ENCODE measurements at regions not wholly inside any gene's neighbourhood (a gene's known extent, or its start where the extent isn't known, plus 50 kb on each side); places are given as distances from the start of the nearest gene placed in this dataset.

DNA sequence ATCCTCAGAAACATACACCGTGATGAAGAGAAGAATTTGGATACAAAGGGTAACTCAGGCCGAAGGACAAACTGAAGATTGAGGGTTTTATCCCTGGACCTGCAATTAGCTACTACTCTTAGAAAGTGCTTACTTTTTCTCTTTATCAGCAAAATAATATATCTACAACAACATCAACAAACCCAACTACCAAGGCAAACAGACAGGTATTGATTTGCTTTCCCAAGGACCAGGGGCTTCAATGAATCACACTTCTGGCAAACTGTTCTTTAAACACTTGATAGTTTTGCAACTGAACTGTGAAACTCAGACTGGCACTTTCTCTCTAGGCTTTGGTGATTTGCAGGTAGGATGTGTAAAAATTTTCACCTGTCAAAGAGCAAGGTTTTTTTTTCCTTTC lies 247.5 kb downstream of the SEC23A start:
- H3K79me2 ChIP-seq (ENCODE audit: insufficient read depth, low read length): no peaks in the 10 kb centered on the region
- in situ Hi-C loops (cut with HindIII; ENCODE audit: extremely low pct_ligation_motif_present, low pct_unique_long_range_greater_than_20kb) (no loop called here), intact Hi-C loops (cut with micrococcal nuclease; ENCODE audit: unreplicated experiment) (no loop called here)
- no peak overlapping the region for H3K9ac ChIP-seq (ENCODE audit: insufficient read depth, low read depth, low read length)
- H2AFZ ChIP-seq (ENCODE audit: low read length): no peak overlapping the region
- ChIA-PET CTCF (ENCODE audit: low intra/inter-chr PET ratio, low total read pairs) (no interaction called here), POLR2A (no interaction called here)
- no peaks in the 10 kb centered on the region for H3K9me3 ChIP-seq (ENCODE audit: low read length)
- no peaks in the 10 kb centered on the region for H3K4me1 ChIP-seq (ENCODE audit: insufficient read depth, low read length)
- DNase-seq (ENCODE audit: low spot score): no peak
- no peak overlapping the region for H3K27ac ChIP-seq (ENCODE audit: extremely low read length, insufficient read depth, low read length)
- H3K27me3 ChIP-seq (ENCODE audit: control insufficient read depth in 1 of 2, insufficient read depth in 2 of 2, low read length in 2 of 2): no peaks in the 10 kb centered on the region
- BruUV-seq (replicated peaks): no TSS peak
- no peak overlapping the region for H3K4me2 ChIP-seq (ENCODE audit: low read depth, low read length)
- peak; percentile 80 for ATAC-seq
- H4K20me1 ChIP-seq (ENCODE audit: insufficient read depth, low read length): no peaks in the 10 kb centered on the region
- no peak for FAIRE-seq
- 5% methylated on average over 2 of the region's 2 CpGs for WGBS (ENCODE audit: low lambda C conversion rate)
- H3K36me3 ChIP-seq (replicated peaks in 1 of 2; ENCODE audit: control insufficient read depth in 1 of 2, insufficient read depth in 2 of 2, low read length in 2 of 2): no peaks in the 10 kb centered on the region
- H3K4me3 ChIP-seq (replicated peaks in 1 of 3; ENCODE audit: insufficient read depth in 1 of 3, low read depth in 2 of 3, low read length in 3 of 3): no peak overlapping the region
- no peak for TF ChIP-seq SUZ12 (IDR thresholded peaks at IDR 0.05; ENCODE audit: low read depth, low read length)
- TF ChIP-seq SMAD3 (CRISPR knock-in tag; IDR thresholded peaks at IDR 0.05): peak; percentile 29; the same call in 1 of the 2 replicates
- no peak for TF ChIP-seq IKZF4 (CRISPR knock-in tag; IDR thresholded peaks at IDR 0.05; ENCODE audit: borderline replicate concordance, low read depth, not compliant biosample characterization)
- peak; percentile 99 for TF ChIP-seq HHEX (CRISPR knock-in tag; IDR thresholded peaks at IDR 0.05)
- TF ChIP-seq, protein P1, sequence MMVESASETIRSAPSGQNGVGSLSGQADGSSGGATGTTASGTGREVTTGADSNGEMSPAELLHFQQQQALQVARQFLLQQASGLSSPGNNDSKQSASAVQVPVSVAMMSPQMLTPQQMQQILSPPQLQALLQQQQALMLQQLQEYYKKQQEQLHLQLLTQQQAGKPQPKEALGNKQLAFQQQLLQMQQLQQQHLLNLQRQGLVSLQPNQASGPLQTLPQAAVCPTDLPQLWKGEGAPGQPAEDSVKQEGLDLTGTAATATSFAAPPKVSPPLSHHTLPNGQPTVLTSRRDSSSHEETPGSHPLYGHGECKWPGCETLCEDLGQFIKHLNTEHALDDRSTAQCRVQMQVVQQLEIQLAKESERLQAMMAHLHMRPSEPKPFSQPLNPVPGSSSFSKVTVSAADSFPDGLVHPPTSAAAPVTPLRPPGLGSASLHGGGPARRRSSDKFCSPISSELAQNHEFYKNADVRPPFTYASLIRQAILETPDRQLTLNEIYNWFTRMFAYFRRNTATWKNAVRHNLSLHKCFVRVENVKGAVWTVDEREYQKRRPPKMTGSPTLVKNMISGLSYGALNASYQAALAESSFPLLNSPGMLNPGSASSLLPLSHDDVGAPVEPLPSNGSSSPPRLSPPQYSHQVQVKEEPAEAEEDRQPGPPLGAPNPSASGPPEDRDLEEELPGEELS (CRISPR knock-in tag; IDR thresholded peaks at IDR 0.05): peak; percentile 63
- 0 out of 2 replicates have a peak, but pooled peaks have one; percentile 18 for TF ChIP-seq ZBTB20 (CRISPR knock-in tag; IDR thresholded peaks at IDR 0.05; ENCODE audit: borderline replicate concordance, low read depth)
- no peak for TF ChIP-seq FOXP1 (IDR thresholded peaks at IDR 0.05)
- TF ChIP-seq FOXP1 (CRISPR knock-in tag; IDR thresholded peaks at IDR 0.05): peak; percentile 83; the same call in 1 of the 2 replicates
- TF ChIP-seq, protein P2, sequence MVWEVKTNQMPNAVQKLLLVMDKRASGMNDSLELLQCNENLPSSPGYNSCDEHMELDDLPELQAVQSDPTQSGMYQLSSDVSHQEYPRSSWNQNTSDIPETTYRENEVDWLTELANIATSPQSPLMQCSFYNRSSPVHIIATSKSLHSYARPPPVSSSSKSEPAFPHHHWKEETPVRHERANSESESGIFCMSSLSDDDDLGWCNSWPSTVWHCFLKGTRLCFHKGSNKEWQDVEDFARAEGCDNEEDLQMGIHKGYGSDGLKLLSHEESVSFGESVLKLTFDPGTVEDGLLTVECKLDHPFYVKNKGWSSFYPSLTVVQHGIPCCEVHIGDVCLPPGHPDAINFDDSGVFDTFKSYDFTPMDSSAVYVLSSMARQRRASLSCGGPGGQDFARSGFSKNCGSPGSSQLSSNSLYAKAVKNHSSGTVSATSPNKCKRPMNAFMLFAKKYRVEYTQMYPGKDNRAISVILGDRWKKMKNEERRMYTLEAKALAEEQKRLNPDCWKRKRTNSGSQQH (CRISPR knock-in tag; IDR thresholded peaks at IDR 0.05; ENCODE audit: low read depth): no peak
- TF ChIP-seq, protein P3, sequence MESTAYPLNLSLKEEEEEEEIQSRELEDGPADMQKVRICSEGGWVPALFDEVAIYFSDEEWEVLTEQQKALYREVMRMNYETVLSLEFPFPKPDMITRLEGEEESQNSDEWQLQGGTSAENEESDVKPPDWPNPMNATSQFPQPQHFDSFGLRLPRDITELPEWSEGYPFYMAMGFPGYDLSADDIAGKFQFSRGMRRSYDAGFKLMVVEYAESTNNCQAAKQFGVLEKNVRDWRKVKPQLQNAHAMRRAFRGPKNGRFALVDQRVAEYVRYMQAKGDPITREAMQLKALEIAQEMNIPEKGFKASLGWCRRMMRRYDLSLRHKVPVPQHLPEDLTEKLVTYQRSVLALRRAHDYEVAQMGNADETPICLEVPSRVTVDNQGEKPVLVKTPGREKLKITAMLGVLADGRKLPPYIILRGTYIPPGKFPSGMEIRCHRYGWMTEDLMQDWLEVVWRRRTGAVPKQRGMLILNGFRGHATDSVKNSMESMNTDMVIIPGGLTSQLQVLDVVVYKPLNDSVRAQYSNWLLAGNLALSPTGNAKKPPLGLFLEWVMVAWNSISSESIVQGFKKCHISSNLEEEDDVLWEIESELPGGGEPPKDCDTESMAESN (CRISPR knock-in tag; conservative IDR thresholded peaks at IDR 0.05): no peak
- TF ChIP-seq, protein P4, sequence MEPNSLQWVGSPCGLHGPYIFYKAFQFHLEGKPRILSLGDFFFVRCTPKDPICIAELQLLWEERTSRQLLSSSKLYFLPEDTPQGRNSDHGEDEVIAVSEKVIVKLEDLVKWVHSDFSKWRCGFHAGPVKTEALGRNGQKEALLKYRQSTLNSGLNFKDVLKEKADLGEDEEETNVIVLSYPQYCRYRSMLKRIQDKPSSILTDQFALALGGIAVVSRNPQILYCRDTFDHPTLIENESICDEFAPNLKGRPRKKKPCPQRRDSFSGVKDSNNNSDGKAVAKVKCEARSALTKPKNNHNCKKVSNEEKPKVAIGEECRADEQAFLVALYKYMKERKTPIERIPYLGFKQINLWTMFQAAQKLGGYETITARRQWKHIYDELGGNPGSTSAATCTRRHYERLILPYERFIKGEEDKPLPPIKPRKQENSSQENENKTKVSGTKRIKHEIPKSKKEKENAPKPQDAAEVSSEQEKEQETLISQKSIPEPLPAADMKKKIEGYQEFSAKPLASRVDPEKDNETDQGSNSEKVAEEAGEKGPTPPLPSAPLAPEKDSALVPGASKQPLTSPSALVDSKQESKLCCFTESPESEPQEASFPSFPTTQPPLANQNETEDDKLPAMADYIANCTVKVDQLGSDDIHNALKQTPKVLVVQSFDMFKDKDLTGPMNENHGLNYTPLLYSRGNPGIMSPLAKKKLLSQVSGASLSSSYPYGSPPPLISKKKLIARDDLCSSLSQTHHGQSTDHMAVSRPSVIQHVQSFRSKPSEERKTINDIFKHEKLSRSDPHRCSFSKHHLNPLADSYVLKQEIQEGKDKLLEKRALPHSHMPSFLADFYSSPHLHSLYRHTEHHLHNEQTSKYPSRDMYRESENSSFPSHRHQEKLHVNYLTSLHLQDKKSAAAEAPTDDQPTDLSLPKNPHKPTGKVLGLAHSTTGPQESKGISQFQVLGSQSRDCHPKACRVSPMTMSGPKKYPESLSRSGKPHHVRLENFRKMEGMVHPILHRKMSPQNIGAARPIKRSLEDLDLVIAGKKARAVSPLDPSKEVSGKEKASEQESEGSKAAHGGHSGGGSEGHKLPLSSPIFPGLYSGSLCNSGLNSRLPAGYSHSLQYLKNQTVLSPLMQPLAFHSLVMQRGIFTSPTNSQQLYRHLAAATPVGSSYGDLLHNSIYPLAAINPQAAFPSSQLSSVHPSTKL (CRISPR knock-in tag; IDR thresholded peaks at IDR 0.05): peak; percentile 53
- no peak for TF ChIP-seq JDP2 (CRISPR knock-in tag; IDR thresholded peaks at IDR 0.05; ENCODE audit: borderline replicate concordance)
- peak; percentile 95 for TF ChIP-seq BCL6 (CRISPR knock-in tag; IDR thresholded peaks at IDR 0.05)
- TF ChIP-seq, protein P5, sequence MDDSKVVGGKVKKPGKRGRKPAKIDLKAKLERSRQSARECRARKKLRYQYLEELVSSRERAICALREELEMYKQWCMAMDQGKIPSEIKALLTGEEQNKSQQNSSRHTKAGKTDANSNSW (CRISPR knock-in tag; IDR thresholded peaks at IDR 0.05; ENCODE audit: borderline replicate concordance): no peak

All from HepG2 (cell line).